Hematopoietic multipotent progenitor cell treated with erythropoietin and hydrocortisone succinate and interleukin-3 and kit ligand, for 6 days (in vitro differentiated cells): ENCODE measurements at regions not wholly inside any gene's neighbourhood (a gene's known extent, or its start where the extent isn't known, plus 50 kb on each side); places are given as distances from the start of the nearest gene placed in this dataset.
A peak's percentile ranks its signal among the peaks of the same experiment; 100 is the strongest.

Experiments used
- DNase-seq: peaks from one replicate; pipeline ENCODE4 v3.0.0-alpha.2; 2015

GRCh38 chr14:62168564-62169155 is 406.4 kb downstream of the SNAPC1 start:
- no peak for DNase-seq

- DNase-seq = peak; percentile 67
Observed at GRCh38 chr14:62179367-62180018, 417.3 kb downstream of the SNAPC1 start.

- no peak for DNase-seq
Observed at GRCh38 chr14:62181591-62181990, 419.4 kb downstream of the SNAPC1 start.

GRCh38 chr14:62185078-62185477 is 422.9 kb downstream of the SNAPC1 start:
- no peak for DNase-seq

- no peak for DNase-seq
Observed at GRCh38 chr14:62187265-62187664, 425.0 kb downstream of the SNAPC1 start.

- no peak for DNase-seq
Observed at GRCh38 chr14:62189698-62190097, 427.5 kb downstream of the SNAPC1 start.

GRCh38 chr14:62206456-62206855 is 444.2 kb downstream of the SNAPC1 start:
- no peak for DNase-seq

- no peak for DNase-seq
Observed at GRCh38 chr14:62209287-62209899, 447.2 kb downstream of the SNAPC1 start.

- no peak for DNase-seq
Observed at GRCh38 chr14:62213516-62213915, 451.3 kb downstream of the SNAPC1 start.

- no peak for DNase-seq
Observed at GRCh38 chr14:62216121-62216520, 453.9 kb downstream of the SNAPC1 start.

- no peak for DNase-seq
Observed at GRCh38 chr14:62234849-62235248, 472.6 kb downstream of the SNAPC1 start.

- DNase-seq = no peak
Observed at GRCh38 chr14:62244221-62244620, 482.0 kb downstream of the SNAPC1 start.

GRCh38 chr14:62247266-62247665 is 485.0 kb downstream of the SNAPC1 start:
- no peak for DNase-seq

GRCh38 chr14:62251237-62251636 is 489.0 kb downstream of the SNAPC1 start:
- DNase-seq = no peak

- no peak for DNase-seq
Observed at GRCh38 chr14:62253171-62253570, 491.0 kb downstream of the SNAPC1 start.

- DNase-seq = no peak
Observed at GRCh38 chr14:62253911-62254310, 491.7 kb downstream of the SNAPC1 start.

GRCh38 chr14:62269204-62269603 is 507.0 kb downstream of the SNAPC1 start:
- peak; percentile 3 for DNase-seq

- no peak for DNase-seq
Observed at GRCh38 chr14:62270236-62270635, 508.0 kb downstream of the SNAPC1 start.

- DNase-seq = no peak
Observed at GRCh38 chr14:62280366-62280765, 518.1 kb downstream of the SNAPC1 start.

- DNase-seq = no peak
Observed at GRCh38 chr14:62283837-62284236, 521.6 kb downstream of the SNAPC1 start.

- DNase-seq = no peak
Observed at GRCh38 chr14:62289471-62289870, 527.3 kb downstream of the SNAPC1 start.

GRCh38 chr14:62301080-62301479 is 538.9 kb downstream of the SNAPC1 start:
- DNase-seq = no peak

- DNase-seq = no peak
Observed at GRCh38 chr14:62301911-62302310, 539.7 kb downstream of the SNAPC1 start.

- DNase-seq = no peak
Observed at GRCh38 chr14:62303437-62303836, 541.2 kb downstream of the SNAPC1 start.

- no peak for DNase-seq
Observed at GRCh38 chr14:62304257-62304656, 542.0 kb downstream of the SNAPC1 start.
